Fibroblast of skin of left biceps (primary cell): ENCODE measurements at regions not wholly inside any gene's neighbourhood (a gene's known extent, or its start where the extent isn't known, plus 50 kb on each side); places are given as distances from the start of the nearest gene placed in this dataset.

Experiments
- DNase-seq, 2 experiments: peaks; one replicate each; pipeline ENCODE4 v3.0.0-alpha.2; 2013; ENCODE audit warnings: low read depth in 2 of 2

- DNase-seq = no peak
Observed at GRCh38 chr6:149149653-149150052, 167.9 kb upstream of the TAB2 start.

GRCh38 chr6:149150301-149150700 is 167.2 kb upstream of the TAB2 start:
- no peak for DNase-seq

GRCh38 chr6:149150801-149151398 is 166.6 kb upstream of the TAB2 start:
- DNase-seq = no peak

- no peak for DNase-seq
Observed at GRCh38 chr6:149152521-149152920, 165.0 kb upstream of the TAB2 start.

DNA sequence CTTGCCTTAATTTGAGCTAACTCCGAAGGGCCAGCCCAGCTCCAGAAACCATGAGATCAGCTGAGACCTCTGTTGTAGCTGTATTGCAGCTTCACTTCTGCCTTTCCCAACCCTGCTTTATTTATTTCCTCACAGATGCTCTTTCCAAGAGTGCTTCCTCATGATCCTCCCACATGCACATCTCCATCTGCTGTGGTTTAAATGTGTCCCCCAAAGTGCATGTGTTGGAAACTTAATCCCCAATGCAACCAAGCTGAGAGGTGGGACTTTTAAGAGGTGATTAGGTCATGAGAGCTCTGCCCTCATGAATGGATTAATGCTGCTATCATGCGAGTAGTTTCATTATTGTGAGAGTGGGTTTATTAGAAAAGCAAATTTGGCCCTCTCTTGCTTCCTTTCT is 164.4 kb upstream of the TAB2 start:
- no peak for DNase-seq

GRCh38 chr6:149153693-149154092 is 163.8 kb upstream of the TAB2 start:
- DNase-seq = no peak

DNA sequence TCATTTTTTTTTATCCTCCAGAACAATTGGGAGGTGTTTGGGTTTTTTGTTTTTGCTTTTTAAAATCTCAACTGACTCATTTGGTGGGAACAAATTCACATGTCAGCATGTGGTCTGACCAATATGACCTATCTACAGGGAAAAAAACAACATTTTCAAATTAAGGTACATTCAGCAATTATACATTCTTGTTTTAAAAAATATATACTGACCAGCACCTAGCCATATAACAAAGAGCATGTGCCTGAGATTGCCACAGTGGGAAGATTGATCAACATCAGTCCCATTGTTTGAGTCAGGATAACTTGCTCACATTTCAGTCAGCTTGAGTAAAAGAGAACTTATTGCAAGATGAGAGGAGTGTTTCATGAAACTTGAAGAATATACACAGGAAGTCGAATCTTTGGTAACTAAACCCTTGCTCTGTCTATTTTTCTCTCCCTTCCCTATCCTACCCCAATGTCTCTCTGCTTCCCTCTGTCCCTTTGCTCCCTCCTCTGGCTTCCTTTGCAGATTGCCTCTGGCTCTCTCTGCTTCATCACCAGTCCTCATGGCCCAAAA is 163.2 kb upstream of the TAB2 start:
- no peak for DNase-seq

- DNase-seq = no peak
Observed at GRCh38 chr6:149157126-149157525, 160.4 kb upstream of the TAB2 start.

DNA sequence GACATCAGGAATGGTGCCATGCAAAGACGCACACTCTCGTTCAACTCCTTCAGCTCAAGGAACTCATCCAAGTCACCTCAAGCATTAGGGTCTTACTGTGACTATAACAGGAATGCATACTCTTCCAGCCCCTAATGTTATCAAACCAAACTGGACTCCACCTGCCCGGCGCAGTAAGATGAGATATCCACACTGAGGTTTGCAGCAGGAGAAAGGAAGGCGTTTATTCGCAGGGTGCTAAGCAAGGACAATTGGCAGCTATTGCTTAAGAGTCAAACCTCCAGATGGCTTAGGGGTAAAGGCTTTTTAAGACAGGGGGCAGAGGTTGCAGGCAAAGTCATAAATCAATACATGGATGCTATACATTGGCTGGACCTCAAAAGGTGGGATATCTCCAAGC is 159.4 kb upstream of the TAB2 start:
- DNase-seq = no peak

DNA sequence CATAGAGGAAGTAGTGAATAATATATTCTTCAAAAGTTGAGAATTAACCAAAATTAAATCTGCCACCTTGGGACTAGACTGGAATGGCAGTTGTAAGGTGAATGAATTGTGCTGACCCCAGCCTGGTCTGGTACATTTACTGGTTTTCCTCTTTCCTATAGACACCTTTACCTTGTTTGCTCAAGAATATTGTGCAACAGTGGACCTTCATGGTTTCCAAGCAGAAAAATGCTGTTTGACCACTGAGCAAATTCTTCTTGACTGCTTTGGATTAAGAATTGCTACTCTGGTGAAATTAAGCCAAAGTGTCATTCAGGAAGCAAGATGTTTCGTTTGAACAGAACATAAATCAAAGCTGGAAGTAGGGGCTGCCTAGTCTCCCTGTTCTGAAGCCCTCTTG is 156.6 kb upstream of the TAB2 start:
- no peak for DNase-seq

GRCh38 chr6:149162924-149163323 is 154.6 kb upstream of the TAB2 start:
- DNase-seq = no peak

- no peak for DNase-seq
Observed at GRCh38 chr6:149164199-149164750, 153.2 kb upstream of the TAB2 start.

GRCh38 chr6:149166336-149166735 is 151.2 kb upstream of the TAB2 start:
- no peak for DNase-seq

DNA sequence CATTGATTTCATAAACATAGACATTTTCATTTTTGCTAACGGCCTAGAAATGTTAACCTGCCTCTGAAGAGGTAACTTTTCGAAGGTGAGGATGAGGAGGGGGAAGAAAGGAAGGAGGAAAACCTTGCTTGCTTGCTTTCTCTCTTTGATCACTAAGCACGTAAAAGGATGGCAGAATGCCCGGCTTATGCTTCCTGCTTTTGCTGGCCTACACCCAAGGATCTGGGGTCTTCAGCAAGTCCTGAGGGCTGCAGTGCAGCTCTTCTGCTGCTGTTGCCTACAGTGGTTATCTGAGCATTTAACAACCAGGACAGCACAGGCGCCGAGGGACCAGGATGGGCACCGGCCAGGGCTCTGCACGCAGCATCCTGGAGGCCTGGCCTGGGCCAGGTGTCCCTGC is 150.8 kb upstream of the TAB2 start:
- DNase-seq = no peak

DNA sequence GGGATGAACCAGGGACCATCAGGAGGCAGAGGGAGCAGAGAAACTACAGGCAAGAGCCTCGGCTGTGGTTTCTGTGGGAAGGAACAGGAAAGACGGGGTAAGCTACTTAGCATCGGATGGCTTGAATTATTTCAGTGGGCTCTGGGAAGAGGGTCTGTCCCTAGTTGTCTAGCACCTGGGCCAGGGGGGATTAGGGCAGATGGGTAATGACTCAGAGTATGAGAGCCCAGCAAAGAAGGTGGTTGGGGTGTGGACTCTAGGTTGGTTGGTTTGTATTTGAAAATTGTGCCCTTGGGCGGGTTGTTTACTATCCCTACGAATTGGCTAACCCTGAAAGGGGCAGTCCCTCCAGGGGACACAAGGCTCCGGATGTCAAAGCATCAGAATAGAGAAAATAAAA is 148.5 kb upstream of the TAB2 start:
- DNase-seq = no peak

DNA sequence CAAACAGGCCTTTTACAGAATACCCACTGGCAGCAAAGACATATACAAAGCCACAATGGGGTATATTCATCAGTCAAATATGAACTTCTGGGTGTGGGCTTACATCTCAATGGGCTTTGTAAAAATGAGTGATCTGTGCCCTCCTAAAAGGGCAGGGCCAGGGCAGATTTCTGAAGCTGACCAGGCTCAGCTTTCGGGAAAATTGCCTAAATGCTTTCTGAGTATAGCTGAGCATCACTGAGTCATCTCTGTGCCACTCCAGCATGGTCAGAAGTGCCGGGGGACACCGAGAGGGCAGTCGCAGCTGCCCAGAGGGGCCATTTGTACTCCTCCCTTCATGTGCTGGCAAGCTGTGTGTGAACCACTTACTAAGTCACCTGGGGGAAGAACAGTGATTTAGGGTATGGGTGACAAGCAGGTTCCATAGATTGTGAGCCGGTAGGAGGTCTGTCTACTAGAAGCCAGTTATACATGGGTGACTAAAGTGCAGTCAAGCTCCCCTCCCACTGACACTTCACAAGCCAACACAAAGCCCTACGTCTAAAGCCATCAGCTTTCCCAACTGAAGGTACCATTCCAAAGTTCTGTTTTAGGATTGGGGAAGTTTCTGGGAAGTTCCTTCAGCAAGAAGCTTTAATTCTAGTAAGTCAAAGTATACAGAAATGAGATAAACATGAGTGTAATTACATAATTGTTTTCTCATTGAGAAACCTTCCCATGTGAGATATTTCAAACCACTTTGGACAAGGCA is 147.6 kb upstream of the TAB2 start:
- DNase-seq = no peak

DNA sequence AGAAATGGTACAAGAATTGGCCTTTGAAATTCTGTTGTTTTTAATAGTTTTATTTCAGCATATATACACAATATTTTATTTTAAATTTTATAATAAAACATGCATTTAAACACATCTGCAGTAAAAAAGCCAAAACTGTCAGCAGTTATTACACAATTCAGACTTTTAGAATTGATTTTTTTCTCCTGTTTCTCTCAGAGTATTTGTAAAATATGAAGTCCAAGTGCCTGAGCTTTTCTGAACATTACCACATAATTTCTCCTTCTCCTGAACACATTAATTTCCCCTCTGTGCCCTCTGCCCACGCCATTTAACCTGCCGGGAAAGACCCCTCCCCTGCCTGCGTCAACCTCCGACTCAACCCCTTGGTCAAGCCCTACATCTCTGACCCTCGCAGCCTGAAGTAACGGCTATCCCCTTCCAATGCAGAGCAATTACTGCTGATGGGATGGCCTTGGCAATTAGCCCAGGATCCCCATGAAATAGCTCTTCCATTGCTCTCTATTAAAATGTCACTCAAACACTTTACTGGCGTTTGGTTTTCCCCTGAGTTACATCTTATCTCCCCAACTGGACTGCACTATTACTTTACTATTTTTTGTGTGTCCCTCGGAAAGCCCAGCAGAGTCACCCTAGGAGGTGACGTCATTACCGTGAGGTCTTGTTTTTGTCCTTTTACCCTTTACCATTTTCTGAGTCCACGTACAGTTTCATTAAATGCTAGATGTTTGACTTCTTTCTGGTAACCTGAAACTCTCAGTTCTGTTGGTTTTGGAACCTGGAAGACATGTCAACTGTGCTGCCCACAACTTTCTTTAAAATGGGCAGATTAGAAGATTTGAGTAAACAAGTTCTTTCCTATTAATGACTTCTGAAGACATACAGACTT is 146.7 kb upstream of the TAB2 start:
- no peak for DNase-seq

DNA sequence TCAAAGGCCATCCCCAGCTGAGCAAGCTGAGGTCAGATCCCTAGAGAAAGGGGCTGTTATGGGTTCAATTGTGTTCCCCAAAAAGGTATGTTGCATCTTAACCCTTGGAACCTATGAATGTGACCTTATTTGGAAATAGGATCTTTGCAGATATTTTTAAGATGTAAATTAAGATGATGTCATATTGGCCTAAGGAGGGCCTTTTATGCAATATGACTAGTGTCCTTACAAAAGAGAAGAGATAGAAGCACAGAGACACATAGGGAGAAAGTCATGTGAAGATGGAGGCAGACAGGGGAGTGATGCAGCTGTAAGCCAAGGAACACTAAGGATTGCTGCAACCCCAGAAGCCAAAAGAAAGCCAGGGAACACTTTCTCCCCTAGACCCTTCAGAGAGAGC is 144.3 kb upstream of the TAB2 start:
- no peak for DNase-seq

- DNase-seq = no peak
Observed at GRCh38 chr6:149174962-149175361, 142.6 kb upstream of the TAB2 start.

- DNase-seq = no peak
Observed at GRCh38 chr6:149176971-149177667, 140.4 kb upstream of the TAB2 start.

GRCh38 chr6:149179431-149179830 is 138.1 kb upstream of the TAB2 start:
- no peak for DNase-seq

DNA sequence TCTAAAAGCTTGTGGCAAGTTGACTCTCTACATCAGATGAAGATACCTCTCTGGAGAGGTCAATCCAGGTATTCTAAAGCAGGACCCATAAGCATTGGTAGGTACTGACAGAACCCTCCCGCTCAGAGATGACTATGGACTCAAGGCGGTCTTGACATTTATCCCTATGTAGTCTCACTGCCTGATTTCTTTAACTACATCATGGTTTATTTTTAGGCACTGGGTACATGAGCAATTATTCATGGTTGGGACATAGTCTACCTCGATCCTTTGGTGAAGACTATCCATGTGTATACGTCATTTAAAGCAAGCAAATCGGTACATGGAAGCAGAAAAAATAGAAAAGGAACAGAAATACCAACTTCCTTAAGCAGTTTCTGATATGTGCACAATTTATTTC is 136.2 kb upstream of the TAB2 start:
- DNase-seq = no peak
